ENCODE measurements at regions not wholly inside any gene's neighbourhood (a gene's known extent, or its start where the extent isn't known, plus 50 kb on each side); places are given as distances from the start of the nearest gene placed in this dataset.

GRCh38 chrX:42459735-42460134, 318.2 kb downstream of the PPP1R2C start:
- DNase-seq (ENCODE audit: low read depth in 4 of 4, low spot score in 2 of 4), result no peak

GRCh38 chrX:42456176-42456700, 321.7 kb downstream of the PPP1R2C start:
- peak in 1 of 4 donors; percentile 3 for DNase-seq (ENCODE audit: low read depth in 4 of 4, low spot score in 2 of 4)

- DNase-seq (ENCODE audit: low read depth in 4 of 4, low spot score in 2 of 4), result no peak
Measured at GRCh38 chrX:42450228-42450627, 327.7 kb downstream of the PPP1R2C start.

GRCh38 chrX:42443267-42443666, 334.7 kb downstream of the PPP1R2C start:
- no peak for DNase-seq (ENCODE audit: low read depth in 4 of 4, low spot score in 2 of 4)

- no peak for DNase-seq (ENCODE audit: low read depth in 4 of 4, low spot score in 2 of 4)
Measured at GRCh38 chrX:42442745-42443144, 335.2 kb downstream of the PPP1R2C start.

DNA sequence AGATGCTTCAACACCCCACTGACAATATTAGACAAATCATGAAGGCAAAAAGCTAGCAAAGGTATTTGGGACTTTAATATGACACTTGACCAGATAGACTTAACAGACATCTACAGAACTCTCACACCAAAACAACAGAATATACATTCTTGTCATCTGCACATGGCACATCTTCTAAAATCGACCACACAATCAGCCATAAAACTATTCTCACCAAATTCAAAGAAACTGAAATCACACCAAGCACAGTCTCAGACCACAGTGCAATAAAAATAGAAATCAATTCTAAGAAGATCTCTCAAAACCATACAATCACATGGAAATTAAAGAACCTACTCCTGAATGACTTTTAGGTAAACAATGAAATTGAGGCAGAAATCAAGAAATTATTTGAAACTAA, 340.8 kb downstream of the PPP1R2C start:
- DNase-seq (ENCODE audit: low read depth in 4 of 4, low spot score in 2 of 4), result no peak

- no peak for DNase-seq (ENCODE audit: low read depth in 4 of 4, low spot score in 2 of 4)
Measured at GRCh38 chrX:42434458-42435166, 343.4 kb downstream of the PPP1R2C start.

DNA sequence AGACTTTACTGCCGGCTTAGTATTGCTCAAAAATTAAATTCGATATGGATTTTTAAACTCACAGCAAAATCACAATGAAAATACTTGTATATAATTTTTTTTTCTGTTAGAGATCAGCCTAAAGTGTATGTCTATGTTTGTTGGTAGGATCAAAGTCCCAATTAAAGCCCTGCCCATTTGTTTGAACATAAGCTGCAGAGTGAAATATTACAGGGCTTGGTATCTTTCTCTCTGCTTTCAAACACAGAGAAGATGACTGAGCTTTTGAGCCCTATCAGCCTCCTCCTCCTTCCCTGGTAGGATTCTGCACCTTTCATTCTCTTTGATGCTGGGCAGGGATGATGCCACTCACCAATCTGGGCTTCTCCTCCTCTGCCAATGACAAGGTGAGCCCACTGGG, 345.4 kb downstream of the PPP1R2C start:
- no peak for DNase-seq (ENCODE audit: low read depth in 4 of 4, low spot score in 2 of 4)

DNA sequence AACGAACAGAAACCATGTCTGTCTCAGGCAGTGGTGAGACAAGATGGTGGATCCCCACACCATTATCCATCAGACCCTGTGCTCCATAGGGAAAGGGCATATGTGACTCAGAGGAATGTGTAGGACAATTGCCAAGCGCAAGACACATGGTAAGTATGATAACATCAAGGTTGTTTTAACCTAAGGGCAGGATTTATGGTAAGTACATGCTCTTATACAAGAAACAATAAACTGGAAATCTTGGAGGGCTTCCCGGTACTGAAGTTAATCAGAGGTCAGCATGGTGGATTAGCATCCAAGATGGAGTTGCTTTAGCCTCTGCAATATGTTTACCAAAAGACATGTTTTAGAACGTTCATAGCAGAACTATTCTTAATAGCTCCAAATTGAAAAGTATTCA, 355.0 kb downstream of the PPP1R2C start:
- no peak for DNase-seq (ENCODE audit: low read depth in 4 of 4, low spot score in 2 of 4)

DNA sequence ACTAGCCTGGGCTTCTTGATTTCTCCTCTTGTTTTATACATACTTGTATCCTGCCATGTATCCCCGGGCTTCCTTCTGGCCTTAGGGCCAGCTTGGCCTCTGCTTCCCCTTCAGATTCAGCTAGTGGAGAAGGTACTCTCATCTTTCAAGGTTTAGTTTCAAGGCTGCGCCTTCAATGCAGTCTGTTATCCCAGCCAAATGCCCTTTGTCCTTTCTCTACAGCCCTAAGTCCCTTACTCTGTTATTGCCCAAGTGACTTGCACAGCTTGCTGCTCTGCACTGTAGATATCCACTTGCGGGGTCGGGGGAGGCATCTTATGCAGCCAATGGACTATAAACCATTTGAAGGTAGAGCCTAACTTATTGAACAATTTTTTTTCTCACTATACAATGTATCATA, 357.5 kb downstream of the PPP1R2C start:
- no peak for DNase-seq (ENCODE audit: low read depth in 4 of 4, low spot score in 2 of 4)

- no peak for DNase-seq (ENCODE audit: low read depth in 4 of 4, low spot score in 2 of 4)
Measured at GRCh38 chrX:42415636-42416035, 362.3 kb downstream of the PPP1R2C start.

- no peak for DNase-seq (ENCODE audit: low read depth in 4 of 4, low spot score in 2 of 4)
Measured at GRCh38 chrX:42414057-42414456, 363.9 kb downstream of the PPP1R2C start.

DNA sequence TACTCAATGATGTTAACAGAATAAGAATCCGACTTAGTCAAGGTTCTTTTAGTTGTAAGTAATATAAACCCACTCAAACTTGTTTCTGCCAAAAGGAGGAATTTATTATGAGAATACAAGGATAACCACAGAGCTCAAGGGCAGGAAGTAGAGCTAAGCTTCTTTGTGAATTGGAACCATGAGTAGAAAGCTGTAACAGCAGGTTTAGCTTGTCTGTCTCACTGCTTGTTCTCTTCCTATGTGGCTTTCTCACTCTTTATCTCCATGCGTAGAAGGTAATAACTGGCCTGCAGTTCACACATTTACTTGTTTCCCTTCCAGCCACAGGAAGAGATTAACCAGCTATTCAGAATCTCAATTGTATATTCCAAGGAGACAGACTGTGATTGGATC, 378.3 kb downstream of the PPP1R2C start:
- DNase-seq (ENCODE audit: low read depth in 4 of 4, low spot score in 2 of 4), result no peak

DNA sequence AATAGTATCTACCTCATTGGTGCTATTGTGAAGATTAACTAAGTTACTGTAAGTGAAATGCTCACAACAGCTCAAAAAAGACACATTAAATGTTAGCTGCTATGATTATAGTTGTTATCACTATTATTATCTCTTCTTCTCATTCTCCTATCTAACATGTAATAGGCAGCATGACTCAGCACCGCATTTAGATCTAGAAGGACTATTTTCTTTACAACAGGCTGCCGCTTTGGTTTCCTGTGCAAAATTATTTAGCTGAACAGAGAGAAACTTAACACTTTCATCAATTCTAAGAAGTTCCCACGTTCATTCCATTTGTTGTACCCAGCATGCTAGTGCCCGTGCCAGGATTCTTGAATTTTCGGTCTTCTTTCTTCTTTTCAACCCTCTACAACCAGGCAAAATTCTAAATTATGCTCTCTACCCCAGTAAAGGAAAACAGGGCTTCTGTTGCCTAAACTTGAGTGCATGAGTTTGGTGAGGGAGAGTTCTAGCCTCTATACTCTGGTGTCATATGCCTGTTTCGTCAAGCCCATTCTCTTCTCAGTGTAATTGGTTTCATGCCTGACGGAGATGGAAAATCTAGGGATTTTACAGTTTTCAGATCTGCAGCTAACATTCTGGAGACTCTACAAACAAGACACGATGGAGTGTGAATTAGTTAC, 378.9 kb downstream of the PPP1R2C start:
- DNase-seq (ENCODE audit: low read depth in 4 of 4, low spot score in 2 of 4), result no peak

DNA sequence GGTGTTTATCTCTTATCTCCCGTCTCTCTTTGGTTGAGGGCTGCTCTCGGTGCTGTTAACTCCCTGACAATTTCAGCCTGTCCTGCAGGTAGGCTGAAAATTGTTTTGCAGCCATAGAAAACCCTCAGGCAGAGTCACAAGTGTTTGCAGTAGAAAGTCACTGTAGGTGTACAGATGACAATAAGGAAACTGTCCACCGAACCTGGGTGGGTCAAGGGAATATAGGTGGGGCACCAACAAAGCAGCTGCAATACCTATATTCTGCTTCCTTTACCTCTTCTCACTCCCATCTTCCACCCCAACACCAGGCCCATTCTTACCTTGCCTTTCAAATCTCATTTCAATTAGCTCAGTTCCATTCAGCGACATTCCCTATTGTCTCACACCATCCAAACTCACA, 381.8 kb downstream of the PPP1R2C start:
- DNase-seq (ENCODE audit: low read depth in 4 of 4, low spot score in 2 of 4), result no peak

GRCh38 chrX:42392846-42393245, 385.1 kb downstream of the PPP1R2C start:
- DNase-seq (ENCODE audit: low read depth in 4 of 4, low spot score in 2 of 4), result no peak

GRCh38 chrX:42386681-42387080, 391.3 kb downstream of the PPP1R2C start:
- DNase-seq (ENCODE audit: low read depth in 4 of 4, low spot score in 2 of 4), result no peak

DNA sequence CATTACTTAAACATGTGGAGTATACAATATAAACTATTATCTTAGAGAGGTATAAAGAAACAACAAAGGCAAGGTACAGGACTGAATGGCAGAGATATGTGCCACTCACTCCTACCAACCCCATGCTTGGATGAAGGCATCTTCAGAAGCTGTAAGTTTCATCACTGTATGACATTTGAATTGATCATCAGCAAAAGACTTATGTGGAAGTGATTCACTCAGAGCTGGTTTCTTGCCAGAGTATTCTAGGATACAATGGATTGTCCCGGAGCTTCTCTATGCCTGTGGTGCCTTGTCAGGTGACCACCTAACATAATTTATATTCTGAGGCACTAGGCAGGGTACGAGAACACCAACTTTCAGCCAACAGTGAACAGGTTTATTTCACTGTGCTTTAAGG, 392.2 kb downstream of the PPP1R2C start:
- no peak for DNase-seq (ENCODE audit: low read depth in 4 of 4, low spot score in 2 of 4)

GRCh38 chrX:42384956-42385355, 393.0 kb downstream of the PPP1R2C start:
- DNase-seq (ENCODE audit: low read depth in 4 of 4, low spot score in 2 of 4), result no peak

DNA sequence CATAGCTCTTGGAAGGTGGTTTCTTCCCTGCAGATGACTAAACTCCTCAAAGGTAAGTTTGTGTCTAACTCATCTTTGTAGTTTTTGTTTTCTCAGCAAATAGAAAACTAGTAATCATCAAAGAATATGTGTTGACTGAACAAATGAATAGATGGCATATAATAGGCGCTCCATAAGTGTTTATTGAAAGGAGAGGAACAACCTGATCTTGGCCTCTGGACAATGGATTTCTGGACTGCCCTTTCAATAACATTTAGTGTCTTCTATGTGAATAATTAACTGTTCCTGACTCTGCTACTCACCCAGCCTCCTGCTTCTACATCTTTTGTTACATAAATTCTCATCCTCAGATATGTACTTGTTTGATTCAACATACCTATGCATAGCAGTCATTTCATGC, 399.1 kb downstream of the PPP1R2C start:
- DNase-seq (ENCODE audit: low read depth in 4 of 4, low spot score in 2 of 4), result no peak

- no peak for DNase-seq (ENCODE audit: low read depth in 4 of 4, low spot score in 2 of 4)
Measured at GRCh38 chrX:42375086-42375485, 402.9 kb downstream of the PPP1R2C start.

- no peak for DNase-seq (ENCODE audit: low read depth in 4 of 4, low spot score in 2 of 4)
Measured at GRCh38 chrX:42366181-42366580, 411.8 kb downstream of the PPP1R2C start.

Measured in left renal cortex interstitium (tissue), 4 donors.